GM19043 (cell line): ENCODE measurements at regions not wholly inside any gene's neighbourhood (a gene's known extent, or its start where the extent isn't known, plus 50 kb on each side); places are given as distances from the start of the nearest gene placed in this dataset.
A peak's percentile ranks its signal among the peaks of the same experiment; 100 is the strongest.

ENCODE experiments used
- ATAC-seq: cut with Tn5 transposase; IDR thresholded peaks from one replicate; pipeline ENCODE4 v1.9.1; 2021; ENCODE audit warnings: low read depth; ENCODE audit not compliant: unreplicated experiment

GRCh38 chr2:156165742-156166141 is 166.8 kb downstream of the NR4A2 start:
- no peak for ATAC-seq

GRCh38 chr2:156164091-156164720 is 168.3 kb downstream of the NR4A2 start:
- ATAC-seq: no peak

- no peak for ATAC-seq
These were observed 173.7 kb downstream of the NR4A2 start for GRCh38 chr2:156158808-156159207.

GRCh38 chr2:156157670-156158069 is 174.9 kb downstream of the NR4A2 start:
- no peak for ATAC-seq

- no peak for ATAC-seq
These were observed 175.9 kb downstream of the NR4A2 start for GRCh38 chr2:156156580-156156979.

- ATAC-seq: no peak
These were observed 177.2 kb downstream of the NR4A2 start for GRCh38 chr2:156155319-156155718.

- ATAC-seq: no peak
These were observed 181.2 kb downstream of the NR4A2 start for GRCh38 chr2:156151351-156151750.

GRCh38 chr2:156147594-156148330 is 184.8 kb downstream of the NR4A2 start:
- peak; percentile 59 for ATAC-seq

GRCh38 chr2:156145976-156146375 is 186.5 kb downstream of the NR4A2 start:
- no peak for ATAC-seq

GRCh38 chr2:156145469-156145868 is 187.1 kb downstream of the NR4A2 start:
- ATAC-seq: no peak

GRCh38 chr2:156136566-156136965 is 196.0 kb downstream of the NR4A2 start:
- ATAC-seq: no peak

GRCh38 chr2:156134887-156135286 is 197.6 kb downstream of the NR4A2 start:
- ATAC-seq: no peak

- no peak for ATAC-seq
These were observed 199.6 kb downstream of the NR4A2 start for GRCh38 chr2:156132941-156133340.

- ATAC-seq: no peak
These were observed 200.4 kb downstream of the NR4A2 start for GRCh38 chr2:156132130-156132529.

GRCh38 chr2:156129227-156129626 is 203.3 kb downstream of the NR4A2 start:
- ATAC-seq: no peak

- ATAC-seq: no peak
These were observed 207.5 kb downstream of the NR4A2 start for GRCh38 chr2:156125018-156125417.

GRCh38 chr2:156124458-156124857 is 208.1 kb downstream of the NR4A2 start:
- no peak for ATAC-seq

GRCh38 chr2:156118753-156119416 is 213.6 kb downstream of the NR4A2 start:
- ATAC-seq: no peak

- ATAC-seq: no peak
These were observed 216.4 kb downstream of the NR4A2 start for GRCh38 chr2:156116113-156116512.

GRCh38 chr2:156115338-156115737 is 217.2 kb downstream of the NR4A2 start:
- no peak for ATAC-seq

GRCh38 chr2:156112323-156112722 is 220.2 kb downstream of the NR4A2 start:
- ATAC-seq: no peak

GRCh38 chr2:156110890-156111289 is 221.6 kb downstream of the NR4A2 start:
- ATAC-seq: peak; percentile 96
